Right renal cortex interstitium (tissue), 3 donors: ENCODE measurements at regions not wholly inside any gene's neighbourhood (a gene's known extent, or its start where the extent isn't known, plus 50 kb on each side); places are given as distances from the start of the nearest gene placed in this dataset.

Source experiments
- DNase-seq, 3 donors: peaks; one replicate each; pipeline ENCODE4 v3.0.0-alpha.2; 2013; ENCODE audit warnings: low read depth in 3 of 3, low spot score in 2 of 3

GRCh38 chr13:80630685-80631121 lies 289.8 kb upstream of the SPRY2 start:
- no peak for DNase-seq

GRCh38 chr13:80618781-80619180 lies 277.9 kb upstream of the SPRY2 start:
- no peak for DNase-seq

GRCh38 chr13:80612804-80613203 lies 271.9 kb upstream of the SPRY2 start:
- DNase-seq = no peak

GRCh38 chr13:80611310-80611709 lies 270.4 kb upstream of the SPRY2 start:
- DNase-seq = no peak

GRCh38 chr13:80605716-80606115 lies 264.8 kb upstream of the SPRY2 start:
- no peak for DNase-seq

- no peak for DNase-seq
Measured at GRCh38 chr13:80605011-80605410, 264.1 kb upstream of the SPRY2 start.

- DNase-seq = no peak
Measured at GRCh38 chr13:80604098-80604497, 263.2 kb upstream of the SPRY2 start.

- DNase-seq = no peak
Measured at GRCh38 chr13:80603351-80603750, 262.4 kb upstream of the SPRY2 start.

GRCh38 chr13:80599765-80600164 lies 258.8 kb upstream of the SPRY2 start:
- no peak for DNase-seq

GRCh38 chr13:80598189-80598588 lies 257.3 kb upstream of the SPRY2 start:
- no peak for DNase-seq

- no peak for DNase-seq
Measured at GRCh38 chr13:80591976-80592740, 251.2 kb upstream of the SPRY2 start.

GRCh38 chr13:80590551-80590950 lies 249.6 kb upstream of the SPRY2 start:
- DNase-seq = no peak

- no peak for DNase-seq
Measured at GRCh38 chr13:80586356-80586755, 245.4 kb upstream of the SPRY2 start.

GRCh38 chr13:80585531-80585930 lies 244.6 kb upstream of the SPRY2 start:
- no peak for DNase-seq

GRCh38 chr13:80584785-80585184 lies 243.9 kb upstream of the SPRY2 start:
- DNase-seq = no peak

- no peak for DNase-seq
Measured at GRCh38 chr13:80584306-80584705, 243.4 kb upstream of the SPRY2 start.

- no peak for DNase-seq
Measured at GRCh38 chr13:80577926-80578670, 237.2 kb upstream of the SPRY2 start.

GRCh38 chr13:80577285-80577684 lies 236.4 kb upstream of the SPRY2 start:
- DNase-seq = no peak

- DNase-seq = no peak
Measured at GRCh38 chr13:80574113-80574850, 233.4 kb upstream of the SPRY2 start.

- DNase-seq = no peak
Measured at GRCh38 chr13:80572923-80573316, 232.0 kb upstream of the SPRY2 start.

GRCh38 chr13:80572308-80572922 lies 231.5 kb upstream of the SPRY2 start:
- DNase-seq = no peak
